GM23338 (cell line): ENCODE measurements at regions not wholly inside any gene's neighbourhood (a gene's known extent, or its start where the extent isn't known, plus 50 kb on each side); places are given as distances from the start of the nearest gene placed in this dataset.

Source experiments
- EZH2 ChIP-seq: fragments of 200-600 bp; sonication (generic); IDR thresholded peaks from one replicate; pipeline ENCODE4 v1.8.0; 2017; ENCODE audit warnings: antibody characterized with exemption, mild to moderate bottlenecking, low read depth; ENCODE audit not compliant: unreplicated experiment
- EZH2phosphoT487 ChIP-seq: fragments of 200-600 bp; sonication (generic); IDR thresholded peaks from one replicate; pipeline ENCODE4 v1.8.1; 2018; ENCODE audit warnings: antibody characterized with exemption; ENCODE audit not compliant: unreplicated experiment
- POLR2AphosphoS5 ChIP-seq: IDR thresholded peaks from 2 replicates; pipeline ENCODE4 v1.6.1; 2016; ENCODE audit warnings: antibody characterized with exemption, low read depth
- TF ChIP-seq, protein P1 (sequence below), 2 experiments: fragments of 200-600 bp in 1 of 2; sonication (generic) in 1 of 2; conservative IDR thresholded peaks; 2 replicates each; pipeline versions ENCODE4 v1.5.1 to v1.6.1; 2016 to 2017; ENCODE audit warnings: antibody characterized with exemption in 2 of 2, low read depth in 2 of 2, mild to moderate bottlenecking in 2 of 2, moderate library complexity in 1 of 2

DNA sequence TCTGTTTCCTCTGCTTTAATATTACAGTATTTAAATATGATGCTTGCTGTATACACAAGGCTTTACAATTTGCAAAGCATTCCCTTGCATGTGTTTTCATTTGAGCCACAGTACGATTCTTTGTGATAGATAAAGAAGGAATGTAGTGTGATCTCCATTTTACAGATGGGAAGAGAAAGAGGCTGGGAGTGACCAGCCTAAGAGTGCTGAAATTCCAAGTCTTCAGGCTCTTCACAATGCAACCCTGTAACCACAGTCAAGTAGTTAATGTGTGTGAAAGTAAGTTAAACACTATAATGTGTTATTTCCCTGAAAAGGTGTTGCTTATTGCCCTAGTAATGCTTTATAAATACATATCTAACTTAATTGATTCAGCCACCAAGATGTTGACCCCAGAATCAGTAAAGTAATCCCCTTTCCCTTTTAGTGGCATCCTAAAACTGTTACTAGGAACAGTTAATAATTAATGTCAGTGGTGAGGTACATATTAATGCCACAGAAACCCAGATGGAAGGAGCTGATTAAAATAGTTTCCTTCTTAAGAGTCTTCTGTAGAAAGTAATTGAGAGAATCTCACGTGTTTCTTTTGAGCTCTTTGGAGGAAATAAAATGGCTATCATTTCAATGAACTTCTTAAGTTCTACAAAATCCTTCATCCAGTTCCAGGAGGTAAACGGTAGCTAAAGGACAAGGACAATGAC, 110.4 kb downstream of the IL12A start:
- TF ChIP-seq, protein P1, sequence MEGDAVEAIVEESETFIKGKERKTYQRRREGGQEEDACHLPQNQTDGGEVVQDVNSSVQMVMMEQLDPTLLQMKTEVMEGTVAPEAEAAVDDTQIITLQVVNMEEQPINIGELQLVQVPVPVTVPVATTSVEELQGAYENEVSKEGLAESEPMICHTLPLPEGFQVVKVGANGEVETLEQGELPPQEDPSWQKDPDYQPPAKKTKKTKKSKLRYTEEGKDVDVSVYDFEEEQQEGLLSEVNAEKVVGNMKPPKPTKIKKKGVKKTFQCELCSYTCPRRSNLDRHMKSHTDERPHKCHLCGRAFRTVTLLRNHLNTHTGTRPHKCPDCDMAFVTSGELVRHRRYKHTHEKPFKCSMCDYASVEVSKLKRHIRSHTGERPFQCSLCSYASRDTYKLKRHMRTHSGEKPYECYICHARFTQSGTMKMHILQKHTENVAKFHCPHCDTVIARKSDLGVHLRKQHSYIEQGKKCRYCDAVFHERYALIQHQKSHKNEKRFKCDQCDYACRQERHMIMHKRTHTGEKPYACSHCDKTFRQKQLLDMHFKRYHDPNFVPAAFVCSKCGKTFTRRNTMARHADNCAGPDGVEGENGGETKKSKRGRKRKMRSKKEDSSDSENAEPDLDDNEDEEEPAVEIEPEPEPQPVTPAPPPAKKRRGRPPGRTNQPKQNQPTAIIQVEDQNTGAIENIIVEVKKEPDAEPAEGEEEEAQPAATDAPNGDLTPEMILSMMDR (conservative IDR thresholded peaks at IDR 0.05; ENCODE audit: low read depth in 2 of 2) = no peak
- no peak for TF ChIP-seq EZH2
- no peak for TF ChIP-seq EZH2phosphoT487
- TF ChIP-seq POLR2AphosphoS5 = no peak
